T47D (cell line): ENCODE measurements at regions not wholly inside any gene's neighbourhood (a gene's known extent, or its start where the extent isn't known, plus 50 kb on each side); places are given as distances from the start of the nearest gene placed in this dataset.

ENCODE experiments used
- DNase-seq, 2 experiments: peaks; one replicate each; pipeline versions ENCODE4 v3.0.0 to v3.0.0-alpha.2; 2011 to 2012; ENCODE audit warnings: low read depth in 1 of 2, low spot score in 1 of 2
- JUND ChIP-seq: IDR thresholded peaks from 2 replicates; pipeline ENCODE4 v1.6.1; 2012; ENCODE audit warnings: low read depth
- in situ Hi-C: cut with HindIII; loops from 2 replicates; pipeline ENCODE4 v1.10.0; 2016; ENCODE audit warnings: low sequenced_read_pairs, low pct_unique_long_range_greater_than_20kb

DNA sequence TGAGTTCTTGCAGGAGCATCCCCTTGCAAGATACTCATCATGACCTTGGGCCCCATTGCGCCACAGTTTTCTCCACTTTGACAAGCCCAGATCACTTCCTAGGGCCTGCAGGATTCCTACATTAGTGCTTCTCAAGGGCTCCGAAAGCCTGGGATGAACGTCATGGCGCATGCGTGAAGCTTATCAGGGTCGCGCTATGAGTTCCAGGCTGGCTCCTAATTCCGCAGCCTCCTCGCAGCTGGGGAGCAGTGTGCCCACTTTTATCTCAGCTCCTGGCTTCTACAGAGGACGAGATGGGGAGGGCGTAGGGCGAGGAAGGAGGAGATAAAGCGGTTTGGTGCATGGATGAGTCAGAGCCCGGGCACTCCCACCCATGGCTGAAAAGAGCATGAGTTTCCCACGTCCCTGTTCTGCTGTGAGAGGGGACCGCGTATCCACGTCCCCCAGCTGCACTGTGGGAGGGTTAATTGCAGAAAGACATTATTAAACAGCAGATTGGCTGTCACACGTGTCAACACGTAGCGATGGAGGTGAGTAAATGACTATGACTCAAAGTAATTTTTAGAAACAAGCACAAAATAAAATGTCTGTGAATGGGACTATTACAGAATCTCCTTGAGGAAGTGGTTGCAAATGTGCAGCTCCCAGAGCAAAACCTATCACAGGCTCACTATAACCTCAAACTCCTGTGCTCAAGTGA, 72.9 kb upstream of the DSP start:
- no peak for TF ChIP-seq JUND
- in situ Hi-C loops, result no loop called here
- no peak for DNase-seq

DNA sequence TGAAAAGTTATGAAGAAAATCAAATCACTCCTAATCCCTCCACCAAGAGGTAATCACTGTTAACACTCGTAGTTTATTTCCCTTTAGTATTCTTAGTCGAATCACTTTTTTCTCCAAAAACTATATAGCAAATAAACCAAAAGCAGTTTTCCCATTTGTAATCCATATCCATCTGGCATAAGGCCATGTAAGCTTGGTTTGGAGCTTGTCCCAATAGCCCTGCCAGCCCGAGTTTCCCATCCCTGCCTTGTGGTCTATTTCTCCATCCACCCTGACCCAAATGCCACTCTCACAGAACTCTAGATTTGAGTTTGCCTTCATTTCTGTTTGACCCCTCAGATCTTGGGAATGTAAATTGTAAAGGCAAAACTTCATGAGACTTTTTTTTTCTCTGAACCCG, 71.8 kb upstream of the DSP start:
- TF ChIP-seq JUND, result no peak
- in situ Hi-C loops, result no loop called here
- no peak for DNase-seq

DNA sequence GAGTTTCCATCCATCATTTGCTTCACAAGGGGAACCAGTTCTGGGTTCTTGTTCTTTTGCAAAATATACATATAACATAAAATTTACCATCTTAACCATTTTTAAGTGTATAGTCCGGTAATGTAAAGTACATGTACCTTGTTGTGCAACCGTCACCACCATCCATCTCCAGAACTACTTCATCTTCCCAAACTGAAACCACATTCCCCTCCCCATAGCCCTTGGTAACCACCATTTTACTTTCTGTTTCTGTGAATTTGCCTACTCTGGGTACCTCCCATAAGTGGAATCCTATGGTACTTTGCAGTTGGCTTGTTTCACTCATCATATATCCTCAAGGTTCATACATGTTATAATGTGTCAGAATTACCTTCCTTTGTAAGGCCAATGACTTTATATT, 70.3 kb upstream of the DSP start:
- no peak for DNase-seq
- no peak for TF ChIP-seq JUND
- in situ Hi-C loops, result no loop called here

DNA sequence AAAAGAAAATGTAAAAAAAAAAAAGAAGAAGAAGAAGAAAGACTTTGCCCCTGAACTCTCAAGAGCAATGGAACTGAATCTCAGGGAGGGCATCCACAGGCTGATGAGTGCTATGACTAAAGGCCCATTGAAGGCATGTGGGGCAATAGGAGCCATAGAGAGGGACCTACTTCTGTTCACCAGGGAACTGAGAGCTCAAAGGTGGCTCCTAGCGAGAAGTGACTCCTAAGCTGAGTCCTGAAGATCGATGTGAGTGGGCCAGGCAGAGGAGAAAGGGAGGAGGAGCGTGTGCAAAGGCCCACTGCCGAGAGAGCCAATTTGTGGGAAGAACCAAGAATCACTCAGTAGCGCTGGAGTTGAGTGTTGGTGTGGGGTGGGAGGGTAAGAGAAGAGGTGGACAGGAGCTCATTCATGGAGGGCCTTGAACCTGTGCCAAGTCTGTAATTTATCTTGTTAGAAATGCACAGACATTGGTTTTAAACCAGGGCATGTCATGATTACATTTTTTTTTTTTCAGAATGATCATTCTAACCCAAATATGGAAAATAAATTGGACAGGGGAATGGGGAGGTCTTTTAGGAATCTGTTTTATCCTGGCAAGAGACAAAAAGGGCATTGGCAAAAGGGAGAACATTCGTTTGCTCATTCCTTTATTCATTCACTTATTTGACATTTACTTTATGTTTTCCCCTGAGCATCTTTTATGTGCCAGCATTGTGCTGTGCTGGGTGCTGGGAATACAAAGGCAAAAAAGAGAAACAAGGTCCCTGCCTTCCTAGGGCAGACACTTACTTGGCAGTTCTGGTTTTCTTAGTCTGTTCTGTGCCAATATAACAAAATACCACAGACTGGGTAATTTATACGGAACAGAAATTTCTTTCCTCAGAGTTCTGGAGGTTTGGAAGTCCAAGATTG, 67.4 kb upstream of the DSP start:
- TF ChIP-seq JUND, result no peak
- no peak for DNase-seq
- in situ Hi-C loops, result no loop called here

DNA sequence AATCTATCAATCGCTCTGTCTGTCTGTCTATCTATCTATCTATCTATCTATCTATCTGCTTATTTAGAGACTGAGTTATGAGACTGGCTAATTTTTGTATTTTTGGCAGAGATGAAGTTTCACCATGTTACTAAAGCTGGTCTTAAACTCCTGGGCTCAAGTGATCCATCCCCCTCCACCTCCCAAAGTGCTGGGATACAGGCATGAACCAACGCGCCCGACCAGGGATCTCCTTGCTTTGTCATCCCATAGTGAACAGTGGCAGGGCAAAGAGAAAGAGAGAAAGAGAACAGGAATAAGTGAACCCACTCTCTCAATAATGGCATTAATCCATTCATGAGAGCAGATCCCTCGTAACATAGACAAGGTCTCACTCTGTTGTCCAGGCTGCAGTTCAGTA, 66.4 kb upstream of the DSP start:
- in situ Hi-C loops, result no loop called here
- TF ChIP-seq JUND, result no peak
- no peak for DNase-seq

DNA sequence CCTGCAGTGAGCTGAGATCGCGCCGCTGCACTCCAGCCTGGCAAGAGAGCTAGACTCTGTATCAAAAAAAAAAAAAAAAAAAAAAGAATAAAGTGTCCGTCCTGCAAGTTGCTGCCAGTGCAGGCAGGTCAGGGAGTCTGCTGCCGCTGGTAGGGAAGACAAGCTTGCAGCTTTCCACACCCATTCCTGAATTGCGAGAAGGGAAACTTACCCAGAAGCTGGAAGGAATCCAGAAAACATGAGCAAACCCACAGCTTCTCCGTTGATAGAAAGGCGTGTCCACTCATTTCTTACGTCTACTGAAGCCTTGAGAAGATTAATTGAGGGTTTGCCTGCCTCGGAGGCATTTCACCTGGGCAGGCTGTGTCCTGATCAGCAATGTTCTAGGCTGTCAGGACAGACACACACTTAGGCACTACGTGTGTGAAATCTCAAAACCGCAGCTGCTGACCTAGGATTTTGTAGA, 61.6 kb upstream of the DSP start:
- in situ Hi-C loops, result no loop called here
- TF ChIP-seq JUND, result no peak
- peak; percentile 50 to 83 for DNase-seq

DNA sequence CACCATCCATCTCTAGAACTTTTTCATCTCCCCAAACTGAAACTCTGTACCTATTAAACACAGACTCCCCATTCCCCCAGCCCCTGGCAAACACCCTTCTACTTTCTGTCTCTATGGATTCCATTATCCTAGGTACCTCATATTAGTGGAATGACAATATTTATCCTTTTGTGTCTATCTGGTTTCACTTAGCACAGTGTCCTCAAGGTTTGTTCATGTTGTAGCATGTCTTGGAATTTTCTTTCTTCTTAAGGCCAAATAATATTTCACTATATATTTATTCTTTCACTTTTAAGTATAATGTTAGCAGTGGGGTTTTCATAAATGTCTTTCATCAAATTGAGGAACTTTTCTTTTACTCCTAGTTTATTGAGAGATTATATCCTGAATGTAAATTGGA, 56.8 kb upstream of the DSP start:
- no peak for DNase-seq
- in situ Hi-C loops, result no loop called here
- TF ChIP-seq JUND, result no peak

DNA sequence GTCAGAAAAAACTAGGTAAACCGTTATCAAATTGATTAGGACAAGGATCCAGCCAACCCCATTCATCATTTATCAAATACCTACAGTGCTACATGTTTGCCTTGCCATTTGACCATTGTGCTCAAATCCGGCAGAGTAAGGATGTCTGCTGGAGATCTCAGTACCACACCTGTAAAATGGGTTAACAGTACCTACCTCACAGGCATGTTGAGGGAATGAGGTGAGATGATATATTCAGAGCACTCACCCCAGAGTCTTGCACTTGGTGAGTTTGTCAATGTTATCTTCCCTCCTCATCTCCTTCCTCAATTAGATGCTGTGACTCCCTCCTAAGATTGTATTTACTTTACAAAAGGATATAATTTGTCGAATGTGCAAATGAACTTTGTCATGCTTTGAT, 54.5 kb upstream of the DSP start:
- DNase-seq, result no peak
- in situ Hi-C loops, result no loop called here
- TF ChIP-seq JUND, result no peak

DNA sequence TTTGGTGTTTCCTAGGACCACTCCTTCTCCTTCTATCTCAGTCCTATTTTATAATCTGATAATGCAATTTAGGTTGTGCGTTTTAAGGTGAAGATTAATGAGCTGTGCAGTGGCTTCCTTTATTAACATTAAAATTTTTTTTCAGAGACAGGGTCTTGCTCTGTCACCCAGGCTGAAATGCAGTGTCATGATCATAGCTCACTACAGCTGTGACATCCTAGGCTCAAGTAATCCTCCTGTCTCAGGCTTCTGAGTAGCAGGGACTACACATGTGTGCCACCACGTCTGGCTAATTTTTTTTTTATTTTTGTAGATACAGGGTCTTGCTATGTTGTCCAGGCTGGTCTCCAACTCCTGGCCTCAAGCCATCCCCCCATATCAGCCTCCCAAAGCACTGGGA, 53.0 kb upstream of the DSP start:
- no peak for TF ChIP-seq JUND
- no peak for DNase-seq
- in situ Hi-C loops, result no loop called here

DNA sequence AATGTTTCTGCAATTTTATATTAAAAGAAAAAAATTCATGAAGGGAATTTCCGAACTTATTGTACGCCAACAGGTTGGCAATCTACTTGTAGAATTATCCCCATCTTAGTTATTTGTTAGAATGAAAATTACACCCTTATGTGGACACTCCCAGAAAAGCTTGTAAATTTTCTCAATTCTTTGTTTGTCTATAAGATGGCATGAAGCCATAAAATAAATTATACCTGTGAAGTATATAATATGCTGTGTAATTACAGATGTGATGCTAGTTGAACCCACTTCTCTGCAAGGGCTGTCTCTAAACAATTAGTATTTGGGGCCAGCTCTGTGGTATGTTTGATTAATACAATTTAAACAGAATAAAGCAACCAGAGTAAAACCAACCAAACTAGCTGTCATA, 52.1 kb upstream of the DSP start:
- no peak for DNase-seq
- TF ChIP-seq JUND, result no peak
- in situ Hi-C loops, result no loop called here
